SK-N-DZ (cell line): ENCODE measurements at regions not wholly inside any gene's neighbourhood (a gene's known extent, or its start where the extent isn't known, plus 50 kb on each side); places are given as distances from the start of the nearest gene placed in this dataset.
"Not testable (repeated sequence)": the region's sequence is repeated elsewhere in the genome, so short reads cannot be mapped to it uniquely, and the experiment has no call there.

ENCODE experiments used
- DNase-seq: peaks from one replicate; pipeline ENCODE4 v3.0.0-alpha.2; 2015; ENCODE audit warnings: low spot score

DNA sequence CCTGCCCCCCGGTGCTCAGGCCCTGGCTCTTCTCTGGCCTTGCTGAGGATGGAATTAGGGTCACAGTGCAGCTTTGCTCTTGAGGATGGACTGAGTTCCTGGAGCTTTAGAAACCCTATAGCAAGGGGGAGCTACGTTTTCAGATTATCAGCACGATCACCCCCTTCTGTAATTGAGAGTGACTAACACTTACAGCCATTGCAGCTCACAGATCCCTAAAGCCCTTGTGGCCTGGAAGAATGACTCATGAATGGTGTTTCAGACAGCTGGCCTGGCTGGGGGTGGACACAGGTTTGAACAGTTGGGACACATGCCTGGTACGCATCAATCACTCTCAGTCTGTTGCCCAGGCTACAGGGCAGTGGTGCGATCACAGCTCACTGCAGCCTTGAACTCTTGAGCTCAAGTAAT, 79.7 kb upstream of the IGFBP5 start:
- peak; percentile 60 for DNase-seq

DNA sequence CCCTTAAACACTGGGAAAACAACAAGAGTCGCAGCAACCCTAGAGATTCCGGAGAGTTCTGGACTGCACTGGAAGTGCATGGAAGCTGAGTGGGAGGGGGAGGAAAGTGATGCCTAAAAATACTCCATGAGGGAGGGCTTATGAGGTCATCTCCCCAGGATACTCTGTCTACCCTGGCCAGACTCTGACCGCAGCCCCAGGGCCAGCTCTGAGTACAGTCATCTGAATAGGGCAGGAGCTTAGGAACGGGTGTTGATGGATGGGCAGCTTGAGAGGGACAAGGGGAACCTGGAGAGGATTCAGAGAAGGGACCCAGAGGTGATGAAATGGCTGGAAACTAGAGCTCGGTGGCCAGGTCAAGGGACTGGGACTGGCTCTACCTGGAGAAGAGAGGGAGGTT, 79.3 kb upstream of the IGFBP5 start:
- no peak for DNase-seq

DNA sequence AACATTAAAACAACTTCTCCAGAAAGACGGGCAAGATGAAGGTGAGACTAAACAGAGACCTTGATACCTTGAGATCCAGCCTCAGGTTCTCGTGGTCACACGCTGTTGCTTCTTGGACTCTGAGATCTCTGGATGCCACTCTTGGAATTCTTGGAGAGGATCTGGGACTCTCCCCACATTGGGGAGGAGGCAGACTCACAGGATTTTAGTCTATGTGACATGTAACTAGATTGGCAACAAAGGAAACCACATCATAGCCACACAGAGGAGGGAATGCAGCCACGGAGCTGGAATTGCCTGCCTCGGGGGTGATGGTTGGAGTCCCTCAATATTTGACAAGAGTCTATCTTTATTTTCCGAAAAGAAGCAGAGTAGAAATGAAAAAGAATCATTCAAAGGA, 78.8 kb upstream of the IGFBP5 start:
- DNase-seq: no peak

DNA sequence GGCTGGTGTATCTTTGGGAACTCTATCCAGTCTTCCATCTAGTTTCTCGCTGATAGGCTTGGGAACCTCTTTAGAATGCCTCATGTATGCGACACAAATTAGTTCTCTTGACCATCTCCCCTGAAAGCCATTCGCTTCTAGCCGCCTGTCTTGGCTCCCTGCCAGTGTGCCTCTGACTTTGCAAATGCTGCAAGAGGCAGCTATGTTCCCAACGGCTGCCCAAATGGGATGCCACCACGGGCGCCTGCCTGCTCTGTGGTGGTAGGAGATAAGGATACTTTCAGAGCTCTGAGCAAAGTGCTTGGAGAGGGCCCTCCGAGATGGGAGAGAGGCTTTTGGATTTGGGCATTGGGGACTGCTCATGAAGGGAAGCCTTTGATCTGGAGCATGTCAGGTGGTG, 77.7 kb upstream of the IGFBP5 start:
- no peak for DNase-seq

DNA sequence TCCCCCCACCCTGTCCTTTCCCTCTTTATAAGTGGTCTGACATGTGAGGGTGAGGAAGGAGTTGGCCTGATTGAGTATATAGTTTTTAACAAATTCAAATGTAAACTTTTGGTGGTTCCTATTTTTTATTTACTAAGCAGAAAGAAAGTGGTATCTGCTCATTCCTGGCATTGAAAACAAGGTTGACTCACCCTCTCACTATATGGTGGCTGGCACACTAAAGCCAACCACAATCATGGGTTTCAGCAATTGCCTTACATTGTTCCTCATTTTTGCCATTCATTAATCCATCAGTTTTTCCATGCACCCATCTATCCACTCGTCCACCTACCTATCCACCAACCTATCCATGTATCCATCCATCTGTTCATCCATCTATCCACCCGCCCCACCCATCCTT, 75.4 kb upstream of the IGFBP5 start:
- no peak for DNase-seq

DNA sequence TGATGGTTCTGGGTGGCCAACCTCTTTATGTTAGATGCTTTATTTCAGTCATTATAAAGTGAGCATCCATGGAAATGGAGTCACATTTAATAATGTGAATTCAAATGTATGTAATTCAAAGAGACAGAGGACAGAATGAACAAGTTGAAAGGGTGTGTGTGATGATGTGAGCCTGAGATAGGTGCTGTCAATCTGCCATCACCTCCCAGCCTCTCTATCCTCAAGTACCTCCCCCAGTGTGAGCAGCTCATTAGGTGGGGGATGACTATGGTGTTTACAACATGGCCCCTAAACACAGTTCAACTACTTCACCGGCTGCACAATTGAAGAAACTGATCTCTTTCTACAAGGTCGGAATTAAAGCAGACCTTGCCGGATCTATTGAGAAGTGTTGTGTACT, 74.7 kb upstream of the IGFBP5 start:
- DNase-seq: no peak

DNA sequence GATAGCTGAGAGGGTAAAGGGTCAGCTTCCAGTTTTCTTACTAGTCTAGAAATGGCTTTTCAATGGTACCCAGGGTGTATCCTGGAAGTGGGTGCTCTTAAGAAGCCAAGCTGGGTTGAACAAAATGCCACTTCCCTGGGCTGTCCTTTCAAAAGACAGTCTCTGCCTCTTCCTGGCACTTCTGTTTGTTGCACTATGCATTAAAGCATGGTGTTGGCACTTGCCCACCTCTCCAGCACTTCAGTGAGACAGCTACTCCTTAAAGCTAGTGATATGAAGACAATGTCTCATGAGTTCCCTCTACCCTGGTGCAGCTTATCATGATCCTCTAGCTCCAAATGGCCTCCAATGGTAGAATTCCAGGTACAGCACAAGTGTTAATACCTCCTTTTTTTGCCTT, 74.3 kb upstream of the IGFBP5 start:
- no peak for DNase-seq

DNA sequence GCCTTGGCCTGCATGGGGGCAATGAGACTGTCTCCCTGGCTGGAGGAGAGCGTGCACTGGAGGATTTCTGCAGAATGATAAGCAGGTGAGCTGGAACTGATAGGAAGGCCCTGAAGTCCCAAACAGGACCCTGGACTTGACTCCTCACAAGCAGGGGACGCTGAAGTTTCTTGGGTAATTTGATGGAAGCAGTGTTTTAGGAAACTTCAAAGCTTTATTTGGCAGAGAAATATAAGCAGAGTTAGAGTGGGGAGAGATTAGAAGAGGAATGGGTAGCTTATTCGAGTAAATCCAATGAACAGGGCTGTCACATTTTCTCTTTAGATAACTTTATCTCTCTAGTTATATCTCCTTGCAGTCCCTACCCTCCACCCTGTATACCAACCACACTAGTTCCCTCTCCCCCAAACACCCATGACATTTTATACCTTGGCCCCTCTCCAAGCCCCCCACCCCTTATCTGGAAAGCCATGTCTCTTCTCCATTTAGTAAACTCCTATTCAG, 73.6 kb upstream of the IGFBP5 start:
- DNase-seq: no peak

DNA sequence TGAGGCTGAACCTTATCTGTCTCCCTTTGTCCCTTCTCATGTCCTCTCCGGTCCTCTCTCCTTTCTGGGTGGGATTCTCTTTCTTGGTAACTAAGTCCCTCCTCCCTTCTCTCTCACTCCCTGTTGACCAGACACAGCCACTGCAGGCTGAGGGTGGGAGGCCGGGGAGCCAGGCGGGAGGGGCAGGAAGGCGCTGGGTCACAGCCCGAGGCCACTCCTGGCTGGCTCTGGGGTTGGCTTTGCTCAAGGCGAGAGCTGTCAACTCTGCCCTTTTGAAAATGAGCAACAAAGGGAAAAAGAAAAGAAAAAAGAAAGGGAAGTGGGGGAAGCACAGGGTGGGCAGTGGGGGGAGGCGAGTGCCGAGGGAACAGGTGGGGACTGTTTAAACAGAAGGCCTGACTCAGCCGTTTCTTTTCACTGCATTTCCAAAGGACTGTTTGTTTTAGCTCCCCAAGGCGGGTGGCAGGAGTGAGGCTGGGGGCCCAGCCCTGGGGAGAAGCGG, 70.5 kb upstream of the IGFBP5 start:
- DNase-seq: peak; percentile 70

DNA sequence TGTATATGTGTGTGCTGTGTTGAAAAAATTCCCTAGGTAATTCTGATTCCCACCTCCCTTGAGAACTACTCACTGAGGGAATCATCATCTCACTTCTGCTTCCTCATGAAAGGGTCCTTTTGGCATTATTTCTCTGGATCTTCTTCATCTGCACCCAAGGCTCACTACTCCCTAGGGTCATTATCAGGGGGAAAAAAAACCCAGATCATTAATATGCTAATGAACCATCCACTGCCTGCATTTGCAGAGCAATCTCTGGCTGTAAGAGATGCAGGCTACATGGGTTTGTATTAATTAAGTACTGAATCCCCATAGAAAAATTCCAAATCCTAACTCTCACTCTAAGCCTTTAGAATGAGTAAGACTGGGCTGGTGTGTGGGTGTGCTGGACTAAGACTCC, 68.0 kb upstream of the IGFBP5 start:
- DNase-seq: no peak

DNA sequence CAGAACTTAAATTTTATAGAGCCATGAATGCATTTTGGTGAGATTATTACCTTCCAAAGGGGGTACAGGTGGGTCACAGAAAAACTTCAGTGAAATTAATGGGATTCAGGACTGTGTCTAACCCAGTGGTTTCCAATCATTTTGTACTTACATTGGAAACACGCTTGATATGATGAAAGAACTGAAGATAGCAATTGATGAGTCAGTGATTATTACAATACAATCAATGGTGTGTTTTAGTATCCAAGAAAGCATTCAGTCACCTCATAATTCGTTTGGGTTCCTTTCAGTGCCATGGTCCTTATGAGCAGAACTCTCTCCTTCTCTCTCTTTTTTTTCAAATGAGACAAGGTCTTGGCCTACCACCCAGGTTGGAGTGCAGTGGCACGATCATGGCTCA, 66.5 kb upstream of the IGFBP5 start:
- no peak for DNase-seq

DNA sequence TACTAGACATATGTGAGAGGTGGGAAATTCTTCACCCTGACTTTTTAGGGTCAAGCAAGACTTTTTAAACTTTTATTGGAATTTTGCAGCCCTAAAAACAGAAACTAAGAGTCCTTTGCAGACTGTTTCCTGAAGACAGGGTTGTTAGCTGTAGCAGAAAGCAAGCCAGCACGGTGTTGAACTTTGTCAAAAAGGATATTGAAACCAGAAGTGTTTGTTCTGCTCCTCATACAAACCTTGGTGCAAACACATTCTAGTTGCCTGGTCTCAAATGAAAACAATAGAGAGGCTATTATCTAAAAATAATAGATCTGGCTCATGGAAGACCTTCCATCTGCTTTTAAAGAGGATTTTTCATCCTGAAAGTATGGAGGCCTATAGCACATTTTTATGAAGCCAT, 65.8 kb upstream of the IGFBP5 start:
- no peak for DNase-seq

DNA sequence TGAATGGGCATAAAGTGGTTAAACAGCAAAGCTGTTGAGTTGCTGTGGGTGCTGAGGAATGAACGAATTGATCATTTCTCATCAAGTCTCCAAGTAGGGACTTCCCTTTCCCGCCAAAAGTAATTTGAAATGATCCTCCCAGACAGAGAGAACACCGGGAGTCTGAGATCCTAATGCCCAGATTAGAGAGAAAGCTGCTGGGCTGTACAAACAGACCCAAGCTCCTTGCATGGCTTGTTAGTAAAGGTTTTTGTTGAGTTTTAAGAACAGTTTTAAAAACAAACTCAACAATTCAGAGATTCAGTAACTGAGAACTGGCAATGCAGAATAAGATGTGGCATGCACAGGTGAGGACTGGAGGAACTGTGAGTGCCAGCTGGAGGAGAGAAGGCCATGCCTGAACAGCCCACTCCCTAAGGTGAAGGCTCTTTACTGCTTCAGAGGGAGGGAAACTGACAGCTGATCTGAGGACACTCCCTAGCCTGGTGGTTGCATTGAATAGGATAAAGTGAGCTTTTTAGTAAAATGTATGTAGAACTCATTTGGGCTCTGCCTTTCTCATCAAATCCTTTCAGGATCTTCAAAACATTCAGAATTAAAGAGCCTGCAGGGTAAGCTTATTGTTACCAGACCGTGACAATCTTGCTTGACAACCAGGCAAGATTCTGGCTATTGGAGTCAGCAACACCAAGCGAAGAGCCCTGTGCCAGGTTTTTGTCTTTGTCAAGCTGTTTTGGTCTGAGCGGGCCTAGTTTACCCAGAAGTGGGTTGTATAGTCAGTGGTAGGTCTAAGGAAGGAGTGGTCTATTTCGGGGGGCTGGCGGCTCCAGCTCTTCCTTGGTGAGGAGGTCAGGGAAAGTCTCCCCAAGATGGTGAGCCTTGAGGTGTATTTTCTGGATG, 63.2 kb upstream of the IGFBP5 start:
- DNase-seq: no peak

DNA sequence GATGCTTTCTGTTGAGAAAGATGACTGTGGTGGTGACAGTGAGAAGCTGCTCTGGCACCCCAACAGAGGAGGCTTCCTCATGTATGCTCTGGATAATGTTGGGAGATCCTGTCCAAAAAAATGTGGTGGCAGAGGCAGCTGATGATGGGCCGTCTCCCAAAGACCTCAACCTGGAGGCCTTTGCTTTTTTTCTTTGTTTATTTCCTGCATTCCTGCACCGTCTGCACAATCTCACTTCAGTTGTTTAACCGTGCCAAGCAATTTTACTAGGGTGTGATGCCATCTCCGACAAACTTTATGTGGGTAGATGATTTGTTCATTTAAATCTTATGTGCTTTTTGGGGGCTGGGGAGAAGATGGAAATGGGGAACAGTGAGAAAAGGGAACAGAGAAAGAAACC, 62.2 kb upstream of the IGFBP5 start:
- DNase-seq: no peak

DNA sequence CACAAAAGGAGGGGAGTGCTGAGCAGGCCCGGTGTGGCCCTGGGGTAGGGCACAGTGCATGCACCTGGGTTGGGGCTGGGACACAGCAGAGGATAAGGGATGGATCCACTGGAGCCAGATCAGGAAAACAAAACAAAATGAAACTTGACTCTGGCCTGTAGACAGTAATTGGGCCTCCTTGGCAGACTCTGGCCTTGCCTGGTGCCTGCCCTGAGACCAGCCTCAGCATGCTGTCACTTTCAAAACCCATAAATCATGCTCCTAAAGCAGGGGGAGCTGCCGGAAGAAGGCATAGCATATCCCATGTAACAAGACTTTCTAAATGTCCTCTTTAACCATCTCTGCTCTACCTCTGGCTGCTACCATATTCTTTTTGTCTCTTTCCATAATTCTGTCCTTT, 61.1 kb upstream of the IGFBP5 start:
- DNase-seq: peak; percentile 22

DNA sequence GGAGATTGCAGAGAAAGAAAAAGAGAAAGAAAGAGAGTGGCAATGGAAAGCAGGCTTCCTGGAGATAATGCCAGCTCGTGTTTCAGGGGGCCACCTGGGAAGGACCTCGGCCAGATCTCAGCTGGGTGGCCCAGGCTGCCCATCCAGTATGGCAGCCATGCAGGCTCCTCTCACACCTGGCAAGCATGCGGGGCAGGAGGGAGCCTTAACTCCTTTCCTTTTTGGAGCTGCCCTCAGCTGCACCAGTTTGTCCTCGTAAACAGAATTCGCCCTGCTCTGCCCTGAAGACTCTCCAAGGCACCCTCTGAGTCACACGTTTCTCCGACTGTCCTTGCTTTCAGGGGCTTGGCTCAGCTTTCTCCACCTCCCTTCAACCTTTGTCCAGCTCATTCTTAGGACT, 59.5 kb upstream of the IGFBP5 start:
- DNase-seq: no peak

DNA sequence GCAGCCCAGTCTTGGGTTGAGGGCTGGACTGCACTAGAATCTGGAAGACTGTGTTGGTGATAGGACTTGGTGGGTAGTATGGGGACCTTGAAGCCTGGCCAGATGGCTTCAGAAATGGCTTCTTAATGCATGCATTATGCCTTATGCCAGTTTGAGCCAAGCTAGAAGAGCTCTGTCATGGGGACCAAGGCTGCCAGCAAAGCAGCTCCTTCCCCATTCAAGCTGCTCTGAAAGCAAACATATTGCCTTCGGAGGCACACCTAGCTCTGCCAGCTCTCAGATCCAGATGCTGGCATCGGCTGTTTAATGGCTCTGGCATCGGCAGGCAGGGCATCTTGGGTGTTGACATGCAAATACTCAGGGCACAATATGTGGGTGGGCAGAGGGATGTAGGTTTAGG, 59.0 kb upstream of the IGFBP5 start:
- no peak for DNase-seq

DNA sequence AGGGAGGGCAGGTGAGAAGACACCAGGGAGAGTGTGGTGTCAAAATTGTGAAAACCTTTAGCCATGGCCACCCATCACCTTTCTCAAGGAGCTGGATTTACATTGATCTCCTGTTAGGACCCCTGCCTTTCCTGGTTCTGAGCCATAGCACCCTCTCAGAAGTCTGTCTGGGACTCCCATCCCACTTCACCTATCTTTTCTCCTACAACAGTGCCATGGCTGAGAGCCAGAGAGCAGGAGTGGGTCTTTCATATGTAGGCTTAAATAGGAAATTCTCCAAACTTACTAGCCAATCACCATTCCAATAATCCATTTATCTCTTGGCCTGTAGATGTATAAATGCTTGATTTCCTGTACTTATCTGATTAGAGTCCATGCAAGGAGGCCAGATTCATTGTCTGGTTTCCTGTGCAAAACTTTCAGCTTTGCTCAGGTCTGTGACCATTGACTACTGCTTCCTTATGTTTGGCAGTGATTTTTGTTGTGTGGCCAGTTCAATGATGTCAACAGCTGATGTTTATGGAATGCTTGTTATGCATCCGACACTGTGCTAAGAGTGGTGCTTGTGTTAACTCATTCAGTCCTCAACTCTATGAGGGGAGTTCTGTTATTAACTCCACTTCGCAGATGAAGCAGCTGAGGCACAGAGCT, 57.6 kb upstream of the IGFBP5 start:
- no peak for DNase-seq

DNA sequence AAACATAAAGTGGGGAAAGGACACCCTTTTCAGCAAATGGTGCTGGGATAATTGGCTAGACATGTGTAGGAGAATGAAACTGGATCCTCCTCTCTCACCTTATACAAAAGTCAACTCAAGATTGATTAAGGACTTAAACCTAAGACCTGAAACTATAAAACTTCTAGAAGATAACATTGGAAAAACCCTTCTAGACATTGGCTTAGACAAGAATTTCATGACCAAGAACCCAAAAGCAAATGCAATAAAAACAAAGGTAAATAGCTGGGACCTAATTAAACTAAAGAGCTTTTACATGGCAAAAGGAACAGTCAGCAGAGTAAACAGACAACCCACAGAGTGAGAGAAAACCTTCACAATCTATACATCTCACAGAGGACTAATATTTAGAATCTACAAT, 55.4 kb upstream of the IGFBP5 start:
- not testable (repeated sequence) for DNase-seq

DNA sequence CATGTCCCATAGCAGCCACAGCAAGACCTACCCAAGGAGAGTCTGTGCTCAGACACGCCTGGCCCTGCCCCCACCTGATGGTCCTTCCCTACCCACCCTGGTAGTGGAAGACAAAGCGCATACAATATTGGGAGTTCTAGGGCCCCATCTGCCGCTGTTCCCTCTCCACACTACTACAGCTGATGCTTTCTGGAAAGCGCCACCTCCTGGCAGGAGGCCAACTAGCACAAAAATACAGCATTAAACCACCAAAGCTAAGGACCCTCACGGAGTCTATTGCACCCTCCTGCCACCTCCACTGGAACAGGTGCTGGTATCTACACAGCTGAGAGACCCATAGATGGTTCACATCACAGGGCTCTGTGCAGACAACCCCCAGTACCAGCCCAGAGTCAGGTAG, 50.9 kb upstream of the IGFBP5 start:
- not testable (repeated sequence) for DNase-seq

DNA sequence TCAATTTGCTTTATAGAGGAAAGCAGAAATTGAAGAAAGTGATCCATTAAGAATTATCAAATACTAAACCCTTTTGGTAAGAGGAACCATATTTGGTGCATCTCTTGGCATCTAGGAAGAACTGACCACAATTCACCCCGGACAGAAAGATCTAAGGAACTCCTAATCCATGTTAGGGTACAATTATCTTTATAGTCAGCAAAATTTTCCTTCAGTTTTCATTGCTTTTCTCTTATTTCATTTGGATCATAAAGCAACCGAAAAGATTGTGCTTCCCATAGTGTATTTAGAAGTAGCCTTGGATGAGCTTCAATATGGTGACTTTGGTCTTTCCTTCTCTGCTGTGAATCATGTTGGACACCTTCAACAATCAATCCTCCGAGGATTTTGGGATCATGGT, 50.1 kb upstream of the IGFBP5 start:
- DNase-seq: no peak
